ENCODE measurements at regions not wholly inside any gene's neighbourhood (a gene's known extent, or its start where the extent isn't known, plus 50 kb on each side); places are given as distances from the start of the nearest gene placed in this dataset.

DNA sequence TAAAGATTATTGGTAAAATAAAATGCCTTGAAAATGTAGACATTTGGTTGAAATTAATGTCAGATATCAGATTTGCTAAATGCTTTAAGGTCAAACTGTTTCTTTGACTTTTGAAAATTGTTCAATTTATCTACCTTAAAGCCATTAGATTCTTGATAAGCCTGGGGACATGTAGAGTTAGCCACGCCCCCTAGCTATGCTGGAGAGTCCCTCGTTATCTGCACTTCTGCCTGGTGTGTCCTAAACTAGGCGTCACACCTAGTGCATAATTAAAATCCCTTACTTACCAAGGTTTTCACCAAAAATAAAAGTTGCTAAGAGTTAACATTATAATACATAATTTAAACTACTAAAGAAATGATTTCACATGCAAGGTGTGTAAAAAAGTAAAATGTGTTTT is 79.5 kb downstream of the EGLN3 start:
- H3K18ac ChIP-seq (ENCODE audit: low read length), result no peak overlapping the region
- DNase-seq, result peak; percentile 54

DNA sequence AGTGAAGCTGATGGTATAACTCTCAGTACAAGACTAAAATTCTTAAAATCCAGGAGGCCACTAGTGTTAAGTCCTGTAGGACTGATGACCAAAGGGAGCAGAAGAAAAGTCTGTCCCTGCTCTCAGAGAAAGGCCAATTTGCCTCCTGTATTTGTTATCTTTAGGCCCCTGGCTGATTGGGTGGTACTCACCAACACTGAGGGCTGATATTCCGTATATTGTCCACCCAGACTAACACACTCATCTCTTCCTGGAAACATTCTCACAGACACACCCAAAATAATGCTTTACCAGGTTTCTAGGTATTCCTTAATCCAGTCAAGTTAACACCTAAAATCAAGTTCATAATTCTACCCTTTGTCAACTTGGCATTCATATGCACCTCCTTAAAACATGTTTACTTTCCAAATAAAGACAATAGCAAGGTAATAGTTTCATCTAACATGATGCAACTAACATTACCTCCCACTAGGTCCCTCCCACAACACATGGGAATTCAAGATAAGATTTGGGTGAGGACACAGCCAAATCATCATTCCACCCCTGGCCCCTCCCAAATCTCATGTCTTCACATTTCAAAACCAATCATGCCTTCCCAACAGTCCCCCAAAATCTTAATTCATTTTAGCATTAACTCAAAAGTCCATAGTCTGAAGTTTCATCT is 84.3 kb downstream of the EGLN3 start:
- H2BK5ac ChIP-seq (ENCODE audit: low read length), result no peak overlapping the region

More for the DNA sequence above, 79.5 kb downstream of the EGLN3 start:
- Histone ChIP-seq H4K8ac (ENCODE audit: low read depth, low read length) (no peak overlapping the region), H2AK5ac (ENCODE audit: low read length) (no peak overlapping the region), H2BK15ac (replicated peaks; ENCODE audit: low read depth) (no peak overlapping the region), H3K4me1 (ENCODE audit: control insufficient read depth, low read depth, low read length) (no peaks in the 10 kb centered on the region), H3K27me3 (ENCODE audit: insufficient read depth, low read length, poor library complexity) (no peaks in the 10 kb centered on the region), H3K79me1 (ENCODE audit: low read length) (no peaks in the 10 kb centered on the region), H3K27ac (ENCODE audit: low read depth, low read length) (no peak overlapping the region), H3K36me3 (ENCODE audit: control insufficient read depth, insufficient read depth, low read length) (no peaks in the 10 kb centered on the region), H4K5ac (ENCODE audit: low read length) (no peak overlapping the region), H2BK120ac (ENCODE audit: low read depth, low read length) (no peak overlapping the region), H3K79me2 (ENCODE audit: control insufficient read depth, insufficient read depth, low read length) (no peaks in the 10 kb centered on the region), H3K4me2 (ENCODE audit: low read length) (no peak overlapping the region), H3K4me3 (ENCODE audit: low read length) (no peak overlapping the region), H3K9ac (ENCODE audit: low read length) (no peak overlapping the region), H3K56ac (ENCODE audit: low read length) (no peak overlapping the region), H3K4ac (ENCODE audit: low read depth, low read length) (no peak overlapping the region), H2BK5ac (ENCODE audit: low read length) (no peak overlapping the region), H3K23ac (ENCODE audit: low read length) (no peak overlapping the region)
- WGBS (ENCODE audit: extremely low coverage, insufficient coverage, low lambda C conversion rate), result no CpG with 5 or more reads among the region's 3 CpGs

DNA sequence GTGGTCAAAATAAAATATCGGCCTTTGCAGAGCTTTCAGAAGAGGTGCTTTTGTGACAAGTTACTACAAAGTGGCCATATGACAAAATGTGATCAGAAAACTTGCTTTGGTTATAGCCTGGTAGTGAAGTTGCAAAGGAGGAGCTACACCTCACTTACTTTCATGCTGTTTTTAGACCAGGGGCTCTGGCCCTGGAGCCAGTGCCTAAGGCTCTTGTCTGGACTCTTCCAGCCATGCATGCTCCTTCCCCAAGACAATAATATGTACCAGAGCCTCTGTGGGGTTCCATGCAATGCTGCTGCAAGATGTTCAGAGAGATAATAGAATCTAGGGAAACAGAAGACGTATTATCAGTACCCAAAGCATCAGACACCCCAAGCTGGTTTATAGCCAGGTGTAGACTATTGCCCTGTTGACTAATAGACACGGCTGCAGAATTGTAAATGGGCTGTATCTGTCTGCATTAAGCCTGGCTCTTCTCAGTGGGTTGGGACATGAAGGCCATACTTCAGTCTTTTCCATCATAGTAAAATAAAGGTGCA is 88.5 kb downstream of the EGLN3 start:
- no CpG with 5 or more reads among the region's 3 CpGs for WGBS (ENCODE audit: extremely low coverage, insufficient coverage, low lambda C conversion rate)
- H2AK5ac ChIP-seq (ENCODE audit: low read length), result no peak overlapping the region
- no peak overlapping the region for H3K18ac ChIP-seq (ENCODE audit: low read length)
- no peak overlapping the region for H4K5ac ChIP-seq (ENCODE audit: low read length)
- H3K36me3 ChIP-seq (ENCODE audit: control insufficient read depth, insufficient read depth, low read length), result no peaks in the 10 kb centered on the region
- H3K23ac ChIP-seq (ENCODE audit: low read length), result no peak overlapping the region
- no peak overlapping the region for H3K4me2 ChIP-seq (ENCODE audit: low read length)
- H3K4ac ChIP-seq (ENCODE audit: low read depth, low read length), result no peak overlapping the region
- H3K79me1 ChIP-seq (ENCODE audit: low read length), result no peaks in the 10 kb centered on the region
- no peak overlapping the region for H2BK120ac ChIP-seq (ENCODE audit: low read depth, low read length)
- no peak for DNase-seq
- no peaks in the 10 kb centered on the region for H3K79me2 ChIP-seq (ENCODE audit: control insufficient read depth, insufficient read depth, low read length)
- no peak overlapping the region for H4K8ac ChIP-seq (ENCODE audit: low read depth, low read length)
- H2BK15ac ChIP-seq (replicated peaks; ENCODE audit: low read depth), result no peak overlapping the region
- H3K9ac ChIP-seq (ENCODE audit: low read length), result no peak overlapping the region
- H2BK5ac ChIP-seq (ENCODE audit: low read length), result no peak overlapping the region
- peaks cover 2% of the 10 kb centered on the region for H3K4me1 ChIP-seq (ENCODE audit: control insufficient read depth, low read depth, low read length)
- H3K27me3 ChIP-seq (ENCODE audit: insufficient read depth, low read length, poor library complexity), result no peaks in the 10 kb centered on the region
- H3K56ac ChIP-seq (ENCODE audit: low read length), result no peak overlapping the region
- H3K4me3 ChIP-seq (ENCODE audit: low read length), result no peak overlapping the region
- H3K27ac ChIP-seq (ENCODE audit: low read depth, low read length), result no peak overlapping the region

More for the DNA sequence above, 84.3 kb downstream of the EGLN3 start:
- no peak overlapping the region for H3K4me3 ChIP-seq (ENCODE audit: low read length)
- H2BK15ac ChIP-seq (replicated peaks; ENCODE audit: low read depth), result no peak overlapping the region
- no peak overlapping the region for H4K8ac ChIP-seq (ENCODE audit: low read depth, low read length)
- H3K9ac ChIP-seq (ENCODE audit: low read length), result no peak overlapping the region
- H3K79me1 ChIP-seq (ENCODE audit: low read length), result no peaks in the 10 kb centered on the region
- H3K4me1 ChIP-seq (ENCODE audit: control insufficient read depth, low read depth, low read length), result no peaks in the 10 kb centered on the region
- H3K4ac ChIP-seq (ENCODE audit: low read depth, low read length), result no peak overlapping the region
- DNase-seq, result no peak
- no peaks in the 10 kb centered on the region for H3K36me3 ChIP-seq (ENCODE audit: control insufficient read depth, insufficient read depth, low read length)
- WGBS (ENCODE audit: extremely low coverage, insufficient coverage, low lambda C conversion rate), result no CpG with 5 or more reads among the region's 1 CpG
- H3K27me3 ChIP-seq (ENCODE audit: insufficient read depth, low read length, poor library complexity), result no peaks in the 10 kb centered on the region
- no peak overlapping the region for H3K27ac ChIP-seq (ENCODE audit: low read depth, low read length)
- no peak overlapping the region for H2AK5ac ChIP-seq (ENCODE audit: low read length)
- H3K56ac ChIP-seq (ENCODE audit: low read length), result no peak overlapping the region
- no peak overlapping the region for H3K4me2 ChIP-seq (ENCODE audit: low read length)
- H2BK120ac ChIP-seq (ENCODE audit: low read depth, low read length), result no peak overlapping the region
- H3K23ac ChIP-seq (ENCODE audit: low read length), result no peak overlapping the region
- H3K18ac ChIP-seq (ENCODE audit: low read length), result no peak overlapping the region
- H4K5ac ChIP-seq (ENCODE audit: low read length), result no peak overlapping the region
- no peaks in the 10 kb centered on the region for H3K79me2 ChIP-seq (ENCODE audit: control insufficient read depth, insufficient read depth, low read length)

DNA sequence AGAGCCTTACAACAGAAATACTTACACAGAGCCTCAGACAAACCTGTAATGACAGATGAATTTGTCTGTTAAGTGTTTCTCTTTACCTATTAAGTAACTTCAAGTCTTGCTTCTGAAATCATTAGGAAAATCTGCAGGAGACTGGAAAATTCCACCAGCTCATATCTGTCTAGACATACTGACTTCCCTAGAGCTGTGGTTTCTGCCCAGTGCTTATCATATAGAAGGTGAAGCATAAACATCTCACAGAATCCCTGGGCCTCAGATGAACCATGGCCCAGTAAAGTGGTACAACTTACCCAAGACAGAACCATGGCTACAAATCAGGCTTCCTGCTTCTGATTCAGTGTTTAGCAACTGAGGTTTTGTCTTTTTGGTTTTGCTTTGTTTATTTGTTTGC is 91.6 kb downstream of the EGLN3 start:
- Histone ChIP-seq H2BK120ac (ENCODE audit: low read depth, low read length) (no peak overlapping the region), H2BK15ac (replicated peaks; ENCODE audit: low read depth) (no peak overlapping the region)

DNA sequence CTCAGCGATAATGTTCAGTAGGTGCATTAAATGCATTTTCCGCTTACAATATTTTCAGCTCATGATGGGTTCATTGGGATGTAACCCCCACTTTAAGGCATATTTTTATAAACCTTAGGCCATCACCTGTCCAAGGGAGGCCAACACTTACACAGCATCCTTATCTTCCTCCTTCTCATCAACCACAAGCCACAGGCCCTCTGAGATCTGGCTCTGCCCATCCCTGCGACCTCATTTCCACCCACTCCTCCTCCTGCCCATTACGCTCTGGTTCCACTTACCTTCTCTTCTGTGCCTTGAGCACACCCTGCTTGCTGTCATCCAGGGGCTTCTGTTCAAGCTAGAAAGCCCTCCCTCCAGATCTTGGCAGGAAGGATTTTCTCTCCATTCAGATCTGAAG is 93.2 kb downstream of the EGLN3 start:
- no peak for DNase-seq
- H2BK15ac ChIP-seq (replicated peaks; ENCODE audit: low read depth), result no peak overlapping the region
- no peak overlapping the region for H3K56ac ChIP-seq (ENCODE audit: low read length)
- no peaks in the 10 kb centered on the region for H3K27me3 ChIP-seq (ENCODE audit: insufficient read depth, low read length, poor library complexity)
- H4K8ac ChIP-seq (ENCODE audit: low read depth, low read length), result no peak overlapping the region
- H3K4me1 ChIP-seq (ENCODE audit: control insufficient read depth, low read depth, low read length), result peaks cover 2% of the 10 kb centered on the region
- no peak overlapping the region for H3K9ac ChIP-seq (ENCODE audit: low read length)
- H3K18ac ChIP-seq (ENCODE audit: low read length), result no peak overlapping the region
- no peaks in the 10 kb centered on the region for H3K79me1 ChIP-seq (ENCODE audit: low read length)
- H3K27ac ChIP-seq (ENCODE audit: low read depth, low read length), result no peak overlapping the region
- H3K23ac ChIP-seq (ENCODE audit: low read length), result no peak overlapping the region
- no peaks in the 10 kb centered on the region for H3K36me3 ChIP-seq (ENCODE audit: control insufficient read depth, insufficient read depth, low read length)
- H3K79me2 ChIP-seq (ENCODE audit: control insufficient read depth, insufficient read depth, low read length), result no peaks in the 10 kb centered on the region
- H4K5ac ChIP-seq (ENCODE audit: low read length), result no peak overlapping the region
- no peak overlapping the region for H3K4me2 ChIP-seq (ENCODE audit: low read length)
- H3K4ac ChIP-seq (ENCODE audit: low read depth, low read length), result no peak overlapping the region
- H2AK5ac ChIP-seq (ENCODE audit: low read length), result no peak overlapping the region
- H3K4me3 ChIP-seq (ENCODE audit: low read length), result no peak overlapping the region
- no peak overlapping the region for H2BK5ac ChIP-seq (ENCODE audit: low read length)
- WGBS (ENCODE audit: extremely low coverage, insufficient coverage, low lambda C conversion rate), result no CpG with 5 or more reads among the region's 4 CpGs
- H2BK120ac ChIP-seq (ENCODE audit: low read depth, low read length), result no peak overlapping the region

More for the DNA sequence above, 91.6 kb downstream of the EGLN3 start:
- Histone ChIP-seq H3K27ac (ENCODE audit: low read depth, low read length) (no peak overlapping the region), H3K9ac (ENCODE audit: low read length) (no peak overlapping the region), H4K5ac (ENCODE audit: low read length) (no peak overlapping the region), H3K23ac (ENCODE audit: low read length) (no peak overlapping the region), H3K4me3 (ENCODE audit: low read length) (no peak overlapping the region), H3K4ac (ENCODE audit: low read depth, low read length) (no peak overlapping the region), H3K79me1 (ENCODE audit: low read length) (no peaks in the 10 kb centered on the region), H3K4me1 (ENCODE audit: control insufficient read depth, low read depth, low read length) (peaks cover 2% of the 10 kb centered on the region), H3K56ac (ENCODE audit: low read length) (no peak overlapping the region), H3K36me3 (ENCODE audit: control insufficient read depth, insufficient read depth, low read length) (no peaks in the 10 kb centered on the region), H2BK5ac (ENCODE audit: low read length) (no peak overlapping the region), H3K79me2 (ENCODE audit: control insufficient read depth, insufficient read depth, low read length) (no peaks in the 10 kb centered on the region), H4K8ac (ENCODE audit: low read depth, low read length) (no peak overlapping the region), H3K18ac (ENCODE audit: low read length) (no peak overlapping the region), H3K27me3 (ENCODE audit: insufficient read depth, low read length, poor library complexity) (no peaks in the 10 kb centered on the region), H3K4me2 (ENCODE audit: low read length) (no peak overlapping the region), H2AK5ac (ENCODE audit: low read length) (no peak overlapping the region)
- no peak for DNase-seq

DNA sequence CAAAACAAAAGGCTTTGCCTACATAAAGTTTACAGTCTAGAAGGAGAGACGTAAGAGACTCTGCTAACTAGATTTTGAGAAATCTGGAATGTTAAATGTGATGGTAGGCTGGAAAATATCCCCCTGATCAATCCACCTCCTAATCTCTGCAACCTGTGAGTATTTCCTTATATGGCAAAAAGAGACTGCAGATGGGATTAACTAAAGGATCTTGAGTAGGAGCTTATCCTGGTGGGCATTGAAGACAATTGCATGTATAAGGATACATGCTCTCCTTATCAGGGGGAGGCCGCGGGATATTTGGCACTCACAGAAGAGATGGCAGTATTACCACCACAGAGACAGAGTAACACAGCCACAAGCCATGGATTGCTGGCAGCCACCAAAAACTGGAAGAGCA is 95.2 kb downstream of the EGLN3 start:
- H2BK5ac ChIP-seq (ENCODE audit: low read length), result no peak overlapping the region
- H3K4me2 ChIP-seq (ENCODE audit: low read length), result no peak overlapping the region
- H2BK15ac ChIP-seq (replicated peaks; ENCODE audit: low read depth), result no peak overlapping the region
- no peak overlapping the region for H3K9ac ChIP-seq (ENCODE audit: low read length)
- no peak overlapping the region for H3K23ac ChIP-seq (ENCODE audit: low read length)
- H3K18ac ChIP-seq (ENCODE audit: low read length), result no peak overlapping the region
- H3K79me1 ChIP-seq (ENCODE audit: low read length), result no peaks in the 10 kb centered on the region
- no peaks in the 10 kb centered on the region for H3K27me3 ChIP-seq (ENCODE audit: insufficient read depth, low read length, poor library complexity)
- H3K27ac ChIP-seq (ENCODE audit: low read depth, low read length), result no peak overlapping the region
- no peak overlapping the region for H4K8ac ChIP-seq (ENCODE audit: low read depth, low read length)
- H4K5ac ChIP-seq (ENCODE audit: low read length), result no peak overlapping the region
- H2BK120ac ChIP-seq (ENCODE audit: low read depth, low read length), result no peak overlapping the region
- H3K4ac ChIP-seq (ENCODE audit: low read depth, low read length), result no peak overlapping the region
- no peak overlapping the region for H3K56ac ChIP-seq (ENCODE audit: low read length)
- H3K4me1 ChIP-seq (ENCODE audit: control insufficient read depth, low read depth, low read length), result peaks cover 6% of the 10 kb centered on the region
- no peak overlapping the region for H2AK5ac ChIP-seq (ENCODE audit: low read length)
- no peaks in the 10 kb centered on the region for H3K36me3 ChIP-seq (ENCODE audit: control insufficient read depth, insufficient read depth, low read length)
- WGBS (ENCODE audit: extremely low coverage, insufficient coverage, low lambda C conversion rate), result no CpG with 5 or more reads among the region's 3 CpGs
- no peaks in the 10 kb centered on the region for H3K79me2 ChIP-seq (ENCODE audit: control insufficient read depth, insufficient read depth, low read length)
- no peak overlapping the region for H3K4me3 ChIP-seq (ENCODE audit: low read length)
- DNase-seq, result peak; percentile 73
